ENCODE measurements at regions not wholly inside any gene's neighbourhood (a gene's known extent, or its start where the extent isn't known, plus 50 kb on each side); places are given as distances from the start of the nearest gene placed in this dataset.

DNA sequence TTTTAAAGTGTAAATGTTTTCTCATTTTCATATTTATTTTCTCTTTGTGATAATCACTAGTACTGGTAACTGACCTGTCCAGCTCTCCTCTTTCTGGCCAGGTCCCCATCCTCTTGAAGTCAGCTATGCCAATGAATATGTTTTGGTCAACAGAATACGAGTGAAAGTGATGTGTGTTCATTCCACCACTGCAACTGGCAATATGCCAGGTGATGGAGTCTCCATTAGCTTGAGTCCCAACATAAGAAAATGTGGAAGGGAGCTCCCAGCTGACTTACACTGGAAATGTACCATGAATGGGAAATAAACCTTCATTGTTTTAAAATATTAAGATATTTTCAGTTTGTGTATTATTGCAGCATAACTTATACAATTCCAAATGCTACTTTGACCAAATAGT lies 75.8 kb downstream of the CCDC34 start:
- peaks cover 2 to 7% of the 10 kb centered on the region in 2 donors for H3K9me3 Mint-ChIP-seq
- no peak for ATAC-seq
- peaks cover 6% of the 10 kb centered on the region for H3K9me3 ChIP-seq (ENCODE audit: control insufficient read depth, insufficient read depth, low read length)
- H3K4me1 ChIP-seq (ENCODE audit: control insufficient read depth, insufficient read depth, low read length) = no peaks in the 10 kb centered on the region
- intact Hi-C loops (cut with micrococcal nuclease) = no loop called here
- H3K27ac Mint-ChIP-seq = no peak overlapping the region
- no peaks in the 10 kb centered on the region for H3K4me1 Mint-ChIP-seq
- H3K27ac ChIP-seq (ENCODE audit: low read length) = no peak overlapping the region
- H3K36me3 ChIP-seq (ENCODE audit: control insufficient read depth, insufficient read depth, low read length) = no peaks in the 10 kb centered on the region
- 80% methylated on average over 1 of the region's 1 CpG for WGBS (ENCODE audit: insufficient coverage)
- H3K4me3 Mint-ChIP-seq = no peak overlapping the region
- no peaks in the 10 kb centered on the region for H3K27me3 ChIP-seq (ENCODE audit: control insufficient read depth, insufficient read depth, low read length)
- H3K4me3 ChIP-seq (ENCODE audit: low read length) = no peak overlapping the region
- no peaks in the 10 kb centered on the region for H3K36me3 Mint-ChIP-seq
- DNase-seq = no peak
- TF ChIP-seq, protein P1, sequence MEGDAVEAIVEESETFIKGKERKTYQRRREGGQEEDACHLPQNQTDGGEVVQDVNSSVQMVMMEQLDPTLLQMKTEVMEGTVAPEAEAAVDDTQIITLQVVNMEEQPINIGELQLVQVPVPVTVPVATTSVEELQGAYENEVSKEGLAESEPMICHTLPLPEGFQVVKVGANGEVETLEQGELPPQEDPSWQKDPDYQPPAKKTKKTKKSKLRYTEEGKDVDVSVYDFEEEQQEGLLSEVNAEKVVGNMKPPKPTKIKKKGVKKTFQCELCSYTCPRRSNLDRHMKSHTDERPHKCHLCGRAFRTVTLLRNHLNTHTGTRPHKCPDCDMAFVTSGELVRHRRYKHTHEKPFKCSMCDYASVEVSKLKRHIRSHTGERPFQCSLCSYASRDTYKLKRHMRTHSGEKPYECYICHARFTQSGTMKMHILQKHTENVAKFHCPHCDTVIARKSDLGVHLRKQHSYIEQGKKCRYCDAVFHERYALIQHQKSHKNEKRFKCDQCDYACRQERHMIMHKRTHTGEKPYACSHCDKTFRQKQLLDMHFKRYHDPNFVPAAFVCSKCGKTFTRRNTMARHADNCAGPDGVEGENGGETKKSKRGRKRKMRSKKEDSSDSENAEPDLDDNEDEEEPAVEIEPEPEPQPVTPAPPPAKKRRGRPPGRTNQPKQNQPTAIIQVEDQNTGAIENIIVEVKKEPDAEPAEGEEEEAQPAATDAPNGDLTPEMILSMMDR (IDR thresholded peaks at IDR 0.05) = no peak
- H3K27me3 Mint-ChIP-seq (ENCODE audit: low read depth in 2 of 2) = no peaks in the 10 kb centered on the region

DNA sequence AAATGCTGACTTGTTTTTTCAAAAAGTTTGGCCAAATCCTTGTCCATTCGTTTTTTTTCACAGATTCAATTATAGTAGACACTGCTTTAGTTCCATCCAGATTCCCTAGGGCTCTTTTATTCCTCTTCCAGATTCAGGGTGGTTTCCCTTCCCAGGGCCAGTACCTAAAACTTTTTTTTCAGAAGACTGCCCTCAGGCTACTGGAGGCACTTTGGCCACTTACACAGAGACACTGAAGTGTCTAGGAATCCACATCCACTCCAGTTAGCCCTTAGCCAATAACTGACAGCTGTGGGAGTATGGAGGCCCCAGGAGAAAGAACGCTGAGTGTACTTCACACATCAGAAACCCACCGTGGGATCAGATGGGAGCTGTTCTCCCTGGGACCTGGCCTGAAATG lies 77.3 kb downstream of the CCDC34 start:
- Histone ChIP-seq H3K36me3 (ENCODE audit: control insufficient read depth, insufficient read depth, low read length) (no peaks in the 10 kb centered on the region), H3K27ac (ENCODE audit: low read length) (no peak overlapping the region), H3K4me1 (ENCODE audit: control insufficient read depth, insufficient read depth, low read length) (no peaks in the 10 kb centered on the region), H3K9me3 (ENCODE audit: control insufficient read depth, insufficient read depth, low read length) (no peaks in the 10 kb centered on the region), H3K4me3 (ENCODE audit: low read length) (no peak overlapping the region), H3K27me3 (ENCODE audit: control insufficient read depth, insufficient read depth, low read length) (no peaks in the 10 kb centered on the region)
- intact Hi-C loops (cut with micrococcal nuclease) = no loop called here
- no peak for ATAC-seq
- Mint-ChIP-seq H3K4me1 (no peaks in the 10 kb centered on the region), H3K36me3 (no peaks in the 10 kb centered on the region), H3K27me3 (ENCODE audit: low read depth in 2 of 2) (no peaks in the 10 kb centered on the region), H3K27ac (no peak overlapping the region), H3K4me3 (no peak overlapping the region), H3K9me3 (peaks cover 0 to 3% of the 10 kb centered on the region in 2 donors)
- 73% methylated on average over 3 of the region's 3 CpGs for WGBS (ENCODE audit: insufficient coverage)
- TF ChIP-seq, protein P1 (IDR thresholded peaks at IDR 0.05) = no peak
- no peak for DNase-seq

DNA sequence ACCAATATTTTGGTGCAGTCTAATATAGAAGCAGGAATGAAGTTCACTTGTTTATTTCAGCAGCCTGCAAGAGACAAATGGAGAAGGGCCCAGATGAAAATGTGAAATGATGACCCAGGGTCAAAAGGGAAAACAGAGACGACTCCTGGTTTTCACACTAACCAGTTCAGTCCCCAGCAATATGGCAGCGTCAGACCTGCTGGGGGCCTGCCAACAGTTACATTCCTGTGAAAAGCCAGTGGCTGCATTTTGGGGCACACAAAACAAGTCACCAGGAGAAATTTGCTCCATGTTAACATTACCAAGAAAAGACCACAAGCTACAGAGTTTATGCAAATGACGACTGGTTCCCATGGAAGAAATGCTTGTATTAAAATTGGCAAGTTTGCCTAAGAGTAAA lies 80.2 kb downstream of the CCDC34 start:
- Histone ChIP-seq H3K4me1 (ENCODE audit: control insufficient read depth, insufficient read depth, low read length) (no peaks in the 10 kb centered on the region), H3K36me3 (ENCODE audit: control insufficient read depth, insufficient read depth, low read length) (no peaks in the 10 kb centered on the region), H3K9me3 (ENCODE audit: control insufficient read depth, insufficient read depth, low read length) (no peaks in the 10 kb centered on the region), H3K4me3 (ENCODE audit: low read length) (no peak overlapping the region), H3K27me3 (ENCODE audit: control insufficient read depth, insufficient read depth, low read length) (no peaks in the 10 kb centered on the region), H3K27ac (ENCODE audit: low read length) (no peak overlapping the region)
- ATAC-seq (no peak), DNase-seq (no peak)
- H3K27me3 Mint-ChIP-seq (ENCODE audit: low read depth in 2 of 2) = no peaks in the 10 kb centered on the region
- H3K36me3 Mint-ChIP-seq = no peaks in the 10 kb centered on the region
- TF ChIP-seq, protein P1 (IDR thresholded peaks at IDR 0.05) = no peak
- intact Hi-C loops (cut with micrococcal nuclease) = no loop called here
- H3K4me1 Mint-ChIP-seq = no peaks in the 10 kb centered on the region
- H3K9me3 Mint-ChIP-seq = no peaks in the 10 kb centered on the region
- 77% methylated on average over 2 of the region's 3 CpGs for WGBS (ENCODE audit: insufficient coverage)
- no peak overlapping the region for H3K4me3 Mint-ChIP-seq
- H3K27ac Mint-ChIP-seq = no peak overlapping the region

DNA sequence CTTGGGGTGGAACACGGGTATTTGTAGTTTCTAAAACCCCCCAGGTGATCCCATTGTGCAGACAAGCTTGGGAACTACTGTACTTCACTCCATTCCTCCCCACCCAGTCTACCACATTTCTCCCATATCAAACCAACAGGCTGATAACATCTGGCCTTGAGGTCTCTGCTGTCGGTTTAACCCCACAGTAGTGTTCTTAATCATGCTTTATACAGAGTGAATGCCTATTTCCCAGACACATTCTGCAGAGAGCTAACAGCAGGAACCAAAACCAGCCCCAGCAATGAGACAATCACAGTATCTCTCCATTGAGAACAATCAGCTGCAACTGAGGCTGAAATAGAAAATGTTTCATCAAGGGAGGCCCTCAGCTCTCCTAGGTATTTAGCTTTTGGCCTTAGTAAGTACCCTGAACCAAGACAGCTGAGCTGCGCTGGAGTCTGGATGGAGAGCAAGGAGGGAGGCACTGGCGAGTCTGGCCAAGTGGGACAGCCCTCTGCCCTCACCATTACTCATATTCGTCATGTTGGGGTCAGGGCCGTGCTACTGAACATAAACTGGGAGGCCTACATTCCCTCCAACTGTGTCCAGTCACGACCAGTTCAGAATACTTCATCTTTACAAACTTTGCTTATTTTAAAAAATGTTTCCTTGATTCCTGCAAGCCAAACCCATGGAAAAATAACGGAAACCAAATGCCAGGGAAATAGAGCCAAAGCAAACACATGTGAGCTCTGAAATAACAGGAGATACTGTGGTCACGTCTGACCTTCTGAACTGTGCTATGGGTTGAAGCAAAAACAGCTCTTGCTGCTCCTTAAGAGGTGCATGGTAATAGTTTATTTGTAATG lies 81.0 kb downstream of the CCDC34 start:
- H3K27ac ChIP-seq (ENCODE audit: low read length) = no peak overlapping the region
- H3K4me3 ChIP-seq (ENCODE audit: low read length) = no peak overlapping the region
- intact Hi-C loops (cut with micrococcal nuclease) = no loop called here
- Mint-ChIP-seq H3K9me3 (peaks cover 0 to 2% of the 10 kb centered on the region in 2 donors), H3K4me1 (no peaks in the 10 kb centered on the region), H3K27me3 (ENCODE audit: low read depth in 2 of 2) (no peaks in the 10 kb centered on the region), H3K27ac (no peak overlapping the region), H3K36me3 (no peaks in the 10 kb centered on the region), H3K4me3 (no peak overlapping the region)
- DNase-seq = no peak
- no peaks in the 10 kb centered on the region for H3K4me1 ChIP-seq (ENCODE audit: control insufficient read depth, insufficient read depth, low read length)
- WGBS (ENCODE audit: insufficient coverage) = 66% methylated on average over 8 of the region's 9 CpGs
- H3K27me3 ChIP-seq (ENCODE audit: control insufficient read depth, insufficient read depth, low read length) = no peaks in the 10 kb centered on the region
- H3K9me3 ChIP-seq (ENCODE audit: control insufficient read depth, insufficient read depth, low read length) = no peaks in the 10 kb centered on the region
- ATAC-seq = no peak
- no peaks in the 10 kb centered on the region for H3K36me3 ChIP-seq (ENCODE audit: control insufficient read depth, insufficient read depth, low read length)
- TF ChIP-seq, protein P1 (IDR thresholded peaks at IDR 0.05) = no peak
